NCI-H748 (cell line): ENCODE measurements at regions not wholly inside any gene's neighbourhood (a gene's known extent, or its start where the extent isn't known, plus 50 kb on each side); places are given as distances from the start of the nearest gene placed in this dataset.

Source experiments
- DNase-seq: peaks from one replicate; lab custom pipeline; 2025; ENCODE audit not compliant: unreplicated experiment; lab: John Stamatoyannopoulos, UW

DNA sequence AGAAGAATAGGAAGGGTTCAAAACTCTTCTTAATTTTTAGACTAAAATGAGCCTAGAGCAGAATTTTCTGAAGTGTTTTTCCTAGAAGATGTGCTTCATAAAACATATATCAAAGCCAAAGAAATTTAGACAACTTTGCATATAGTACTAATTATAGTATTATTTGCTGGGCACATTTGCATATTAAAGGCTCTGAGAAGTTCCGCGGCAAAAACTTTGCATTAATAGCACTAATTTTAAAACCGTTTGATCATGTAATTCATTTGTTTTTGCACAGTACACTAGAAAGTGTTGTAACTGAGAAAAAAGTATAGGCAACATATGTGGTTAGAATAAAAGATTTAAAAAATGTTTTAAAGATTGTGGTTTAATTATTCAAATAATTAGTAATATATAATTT is 412.0 kb upstream of the NR2F2 start:
- no peak for DNase-seq

DNA sequence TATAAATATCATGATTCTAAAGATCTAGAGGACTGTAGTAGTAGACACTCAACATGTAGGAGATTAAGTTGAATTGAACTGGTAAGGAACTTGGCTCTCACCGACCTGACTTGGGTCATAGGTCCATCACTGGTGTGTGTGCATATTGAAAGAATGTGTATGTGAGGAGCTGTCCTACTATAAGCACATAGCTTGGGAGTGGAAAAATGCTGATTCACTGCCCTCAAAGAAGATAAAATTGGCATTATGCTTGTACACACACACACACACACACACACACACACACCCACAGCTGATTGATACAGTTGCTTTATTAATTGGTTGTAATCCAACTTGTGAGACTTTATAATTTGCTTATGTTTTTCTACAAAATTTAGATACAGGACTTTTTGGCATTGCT is 411.0 kb upstream of the NR2F2 start:
- no peak for DNase-seq

DNA sequence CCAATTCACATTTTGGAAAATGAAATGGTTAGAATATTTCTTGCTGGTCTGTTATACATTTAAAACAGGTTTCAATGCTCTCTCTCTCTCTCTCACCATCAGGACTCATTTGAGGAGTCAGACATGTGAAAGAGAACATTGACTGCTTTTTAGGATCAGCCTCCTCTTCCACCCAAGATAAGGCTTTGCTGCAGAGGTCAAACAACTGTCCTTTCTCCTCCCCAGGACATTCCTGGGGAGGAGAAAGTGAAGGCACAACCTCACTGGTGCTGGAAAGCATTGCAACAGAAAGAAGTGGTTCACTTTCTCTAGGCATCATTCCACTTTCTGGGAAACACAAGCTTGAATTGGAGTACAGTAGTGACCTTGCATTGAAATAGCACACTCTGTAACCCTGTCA is 409.1 kb upstream of the NR2F2 start:
- DNase-seq = no peak

DNA sequence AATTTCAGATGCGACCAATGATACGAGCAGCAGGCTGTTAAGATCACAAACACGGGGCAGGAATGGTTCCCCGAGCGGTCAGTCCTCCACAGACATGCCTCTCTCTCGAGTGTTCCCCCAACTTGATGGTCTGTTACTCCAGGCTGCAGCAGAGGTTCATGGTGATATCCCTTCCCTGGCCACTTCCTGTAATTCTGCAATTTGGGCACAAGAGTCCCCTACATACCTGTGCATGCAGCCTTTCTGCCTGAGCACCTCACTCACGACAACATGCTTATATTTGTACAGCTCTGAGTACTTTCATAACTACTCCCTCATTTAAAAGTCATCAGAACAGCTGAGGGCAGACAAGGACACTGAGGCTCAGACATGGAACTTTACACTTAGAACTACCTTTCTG is 408.1 kb upstream of the NR2F2 start:
- no peak for DNase-seq

DNA sequence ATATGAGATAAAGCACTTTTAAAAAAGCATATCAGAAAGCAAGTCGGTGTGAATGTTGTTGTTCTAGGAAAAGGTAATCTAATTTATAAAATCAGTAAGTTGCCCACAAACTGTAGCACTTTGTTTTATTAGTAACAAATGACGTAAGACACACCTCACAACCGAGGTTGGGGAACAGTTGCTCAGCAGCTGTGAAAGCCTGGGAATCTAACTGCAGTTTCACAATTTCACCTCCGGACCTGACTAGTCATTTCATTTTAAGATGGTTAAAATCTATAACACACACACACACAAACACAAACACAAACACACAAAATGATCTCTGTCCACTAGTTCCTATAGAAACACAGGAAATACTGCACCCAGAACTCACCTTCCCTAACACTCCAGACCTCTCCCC is 406.7 kb upstream of the NR2F2 start:
- DNase-seq = no peak

DNA sequence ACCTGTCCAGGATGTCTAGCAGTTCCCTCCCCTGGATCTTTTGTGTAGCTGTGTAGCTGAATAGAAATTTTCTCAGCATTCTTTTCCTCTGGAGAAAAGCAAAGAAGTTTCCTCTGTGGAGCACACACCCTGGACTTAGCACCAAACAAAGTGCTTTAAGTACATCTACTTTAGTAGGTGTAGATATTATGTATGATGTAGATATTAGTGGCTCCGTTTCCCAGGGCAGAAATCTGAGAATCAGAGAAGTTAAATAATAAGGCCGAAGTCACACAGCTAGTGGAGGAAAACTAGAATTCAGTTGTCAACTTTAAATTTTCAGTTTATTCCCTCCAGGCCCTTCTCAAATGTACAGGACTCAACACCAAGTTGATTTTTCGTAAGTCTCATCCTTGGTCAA is 401.7 kb upstream of the NR2F2 start:
- DNase-seq = no peak

DNA sequence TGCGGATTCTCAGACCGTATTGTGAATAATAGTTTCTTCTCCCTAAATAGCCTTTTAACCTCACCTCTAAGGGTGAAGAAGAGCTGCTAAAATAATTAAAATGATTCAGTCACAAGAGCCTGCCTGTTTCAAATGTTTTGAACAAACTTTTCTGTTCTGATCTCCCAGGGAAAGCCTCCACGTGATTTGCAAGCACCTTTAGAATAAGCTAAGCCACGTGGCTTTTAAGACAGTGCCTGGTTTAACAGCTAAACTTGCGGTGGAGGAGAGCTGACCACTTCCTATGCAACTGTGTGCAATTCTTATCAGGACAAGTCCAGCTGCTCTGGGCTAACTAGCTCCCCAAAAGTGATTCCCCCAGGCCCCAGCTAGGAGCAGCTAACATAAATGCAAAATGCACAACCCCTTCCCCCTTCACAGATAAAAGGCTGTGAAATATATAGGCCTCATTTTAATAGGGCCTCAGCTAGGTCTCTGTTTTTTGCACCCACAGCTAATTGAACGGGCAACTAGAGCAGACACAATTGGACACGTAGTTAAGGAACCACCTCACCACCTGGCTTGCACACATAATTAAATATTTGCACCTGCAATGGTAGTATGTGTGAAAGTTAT is 401.2 kb upstream of the NR2F2 start:
- no peak for DNase-seq

DNA sequence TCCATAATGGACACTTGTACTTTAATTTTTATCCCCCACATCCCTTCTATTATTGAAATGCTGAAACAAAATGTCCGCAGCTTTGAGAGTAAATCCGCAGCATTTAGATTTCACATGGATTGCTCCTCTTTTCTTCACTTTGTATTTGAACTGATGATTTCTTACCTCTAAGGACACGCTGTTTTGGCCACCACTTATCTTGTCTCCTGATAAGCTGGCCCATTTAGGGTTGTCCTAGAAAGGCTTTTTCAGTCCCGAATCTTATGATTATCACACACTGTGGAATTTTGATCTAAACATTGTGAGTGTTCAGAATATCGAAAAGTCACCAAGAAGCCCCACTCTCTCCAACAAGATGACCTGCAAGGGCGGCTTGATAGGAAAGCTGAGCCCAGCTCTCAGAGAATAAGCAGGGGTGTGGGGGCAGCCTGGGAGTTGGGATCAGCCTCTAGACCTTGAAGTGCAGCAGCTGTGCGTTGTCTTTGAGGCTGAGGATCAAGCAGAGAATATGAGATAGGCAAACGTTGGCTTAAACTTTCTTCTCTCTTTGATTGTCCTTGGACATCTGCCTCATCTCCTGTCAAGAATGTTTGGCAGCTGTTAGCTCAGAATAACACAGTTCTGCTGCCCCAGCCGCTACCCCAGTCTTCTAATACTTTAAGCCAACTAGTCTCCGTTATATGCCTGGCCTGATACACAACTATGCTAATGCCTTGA is 399.7 kb upstream of the NR2F2 start:
- DNase-seq = no peak

DNA sequence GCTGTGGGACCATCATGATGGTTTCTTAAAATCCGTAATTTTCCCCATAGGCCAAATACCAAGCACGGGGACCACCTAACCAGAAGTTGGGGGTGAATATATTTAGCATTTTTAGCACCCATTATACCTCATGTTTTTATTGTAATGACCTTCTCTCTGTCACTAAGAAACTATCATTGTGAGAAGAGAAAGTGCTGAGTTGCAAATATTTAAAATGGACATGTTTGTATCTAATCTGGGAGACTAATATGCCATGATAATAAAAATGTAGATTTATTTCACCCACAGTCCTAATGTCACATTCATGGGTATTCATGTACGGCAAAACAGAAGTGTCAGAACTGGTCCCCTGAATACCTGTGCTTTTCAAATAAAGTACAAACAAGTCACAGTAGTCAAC is 398.9 kb upstream of the NR2F2 start:
- DNase-seq = no peak

DNA sequence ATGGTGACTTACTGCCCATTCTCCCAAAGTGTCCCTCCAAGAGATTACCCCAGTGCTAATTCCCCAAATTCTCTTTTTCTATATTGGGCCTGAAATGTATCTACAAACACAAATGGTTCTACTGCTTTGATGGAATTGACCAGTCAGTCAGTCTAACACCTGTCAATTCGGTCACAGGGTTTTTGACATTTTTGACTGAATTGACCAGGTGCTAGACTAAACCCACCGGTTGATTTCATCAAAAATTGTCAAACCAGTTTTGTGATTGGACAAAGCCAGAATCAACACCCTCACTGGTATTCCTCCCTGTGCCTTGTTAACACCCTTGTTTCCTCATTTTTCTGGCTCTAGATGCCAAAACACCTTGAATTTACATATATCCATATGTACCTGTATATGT is 398.4 kb upstream of the NR2F2 start:
- no peak for DNase-seq

DNA sequence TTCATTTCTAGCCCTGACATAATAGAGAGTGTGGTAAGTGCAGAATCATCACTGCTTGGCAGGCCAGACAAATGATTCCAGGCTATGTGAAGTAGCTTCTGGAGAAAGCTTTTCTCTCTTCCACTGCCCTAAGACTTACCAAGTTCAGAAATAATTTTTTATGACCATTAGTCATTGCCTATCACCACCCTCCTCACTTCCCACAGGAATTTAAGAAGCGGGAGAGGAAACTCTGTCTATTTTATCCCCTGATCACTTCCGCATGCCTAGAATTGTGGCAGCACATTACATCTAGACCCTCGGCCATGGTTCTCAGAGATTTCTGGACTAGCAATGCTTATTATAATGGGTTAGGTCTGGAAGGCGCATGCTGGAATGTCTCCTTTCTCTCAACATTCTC is 397.8 kb upstream of the NR2F2 start:
- no peak for DNase-seq

DNA sequence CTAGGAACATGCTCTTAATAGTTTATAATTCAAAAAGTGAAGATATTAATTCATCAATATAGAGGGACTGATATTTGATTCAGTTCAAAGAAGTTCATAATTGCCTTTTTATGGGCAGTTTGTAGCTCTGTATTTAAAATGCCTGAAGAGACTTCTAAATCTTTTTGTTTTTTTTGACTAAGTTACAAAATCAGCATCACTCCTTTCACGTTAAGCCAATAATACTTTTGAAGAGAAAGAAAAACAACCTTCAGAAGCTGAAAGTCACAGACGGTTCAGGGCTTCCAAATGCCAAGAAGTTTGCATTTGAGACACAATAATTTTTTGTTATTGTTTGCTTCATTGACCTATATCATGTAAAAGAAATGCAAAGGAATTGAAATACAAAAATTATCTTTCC is 394.6 kb upstream of the NR2F2 start:
- DNase-seq = no peak

DNA sequence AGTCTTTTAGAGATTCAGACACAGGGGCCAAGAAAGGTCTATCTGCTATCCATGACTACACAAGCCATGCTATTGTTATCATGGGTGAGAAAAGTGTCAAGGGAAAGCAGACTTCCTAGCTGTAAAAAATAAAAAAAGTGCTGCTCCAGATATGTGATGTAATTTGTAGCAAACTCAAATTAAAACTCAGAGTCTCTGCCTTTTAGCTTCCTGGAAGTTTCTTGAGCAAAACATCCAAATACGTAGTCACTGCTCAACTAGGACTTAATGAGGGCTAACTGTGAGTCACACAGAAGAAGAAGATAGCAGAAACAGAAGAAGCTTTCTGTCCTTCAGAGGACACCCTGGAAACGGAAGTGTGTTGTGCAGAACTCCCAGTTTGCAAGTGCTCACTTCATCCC is 393.4 kb upstream of the NR2F2 start:
- no peak for DNase-seq

DNA sequence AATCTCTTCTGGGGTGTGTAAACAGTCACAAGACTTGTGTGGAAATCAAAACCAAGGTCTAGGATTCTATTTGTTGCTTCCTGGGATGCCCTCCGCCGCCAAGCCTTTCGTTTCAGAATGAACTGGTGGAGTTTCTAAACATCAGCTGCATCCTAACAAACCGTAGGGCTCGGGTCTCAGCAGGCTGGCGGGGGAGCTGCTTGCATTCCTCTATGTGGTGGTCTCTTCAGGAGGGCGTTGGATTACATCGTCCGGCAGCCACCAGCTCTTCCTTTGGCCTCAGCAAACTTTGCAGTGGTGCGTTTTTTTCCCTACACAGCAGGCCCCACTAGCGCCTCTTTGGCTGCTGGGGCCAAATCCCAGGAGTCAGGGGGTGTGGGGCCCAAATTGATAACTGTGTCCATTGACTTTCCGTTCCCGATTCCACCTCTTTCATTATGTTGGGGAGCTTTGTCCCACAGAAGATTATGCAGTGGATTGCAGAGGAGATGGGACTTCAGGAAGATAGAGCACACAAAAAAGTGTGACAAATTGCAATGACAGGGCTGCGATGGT is 390.0 kb upstream of the NR2F2 start:
- no peak for DNase-seq

DNA sequence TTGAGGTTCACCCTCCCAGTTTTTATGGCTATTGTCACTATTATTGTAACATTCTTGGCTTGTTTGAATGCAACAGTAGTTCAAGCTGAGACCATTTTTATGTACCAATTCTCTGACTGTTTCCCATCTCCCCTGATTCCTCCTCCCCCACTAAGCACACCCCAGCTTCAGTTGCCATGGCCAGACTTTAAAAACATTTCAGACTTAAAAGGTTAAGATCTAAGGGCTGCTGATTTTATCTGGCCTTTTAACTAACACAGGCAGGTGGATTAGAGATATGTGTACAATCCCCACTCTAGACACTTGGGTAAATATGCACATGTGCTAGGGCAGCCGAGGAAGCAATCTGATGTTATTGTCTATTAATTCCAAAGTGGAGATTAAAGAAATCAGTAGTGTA is 386.3 kb upstream of the NR2F2 start:
- DNase-seq = no peak

DNA sequence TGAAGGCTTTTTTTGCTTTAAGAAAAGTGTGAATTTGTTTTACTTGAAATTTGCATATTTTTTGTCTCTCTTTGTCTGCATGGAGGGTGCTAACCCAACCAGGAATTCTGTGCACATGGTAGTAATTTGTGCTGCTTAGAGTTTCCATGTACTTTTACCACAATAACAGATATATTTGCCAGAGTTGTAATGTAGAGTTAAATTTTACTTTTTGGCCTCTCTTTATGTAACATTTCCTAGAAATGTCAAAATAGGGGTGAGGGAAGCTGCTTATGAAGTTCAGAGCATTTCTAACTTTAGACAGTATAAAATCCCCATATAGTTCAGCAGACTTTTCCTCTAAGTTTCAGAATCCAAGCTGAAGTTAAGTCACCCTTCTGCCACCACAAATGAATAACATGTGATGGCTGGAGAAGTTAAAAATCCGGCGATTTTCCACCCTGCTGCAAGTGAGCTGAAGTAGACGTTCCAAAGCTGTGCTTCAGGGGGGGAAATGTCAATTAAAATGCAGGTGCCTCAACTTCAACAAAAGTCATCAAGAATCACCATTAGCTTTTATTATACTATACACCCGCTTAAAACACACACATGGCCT is 385.7 kb upstream of the NR2F2 start:
- DNase-seq = no peak

DNA sequence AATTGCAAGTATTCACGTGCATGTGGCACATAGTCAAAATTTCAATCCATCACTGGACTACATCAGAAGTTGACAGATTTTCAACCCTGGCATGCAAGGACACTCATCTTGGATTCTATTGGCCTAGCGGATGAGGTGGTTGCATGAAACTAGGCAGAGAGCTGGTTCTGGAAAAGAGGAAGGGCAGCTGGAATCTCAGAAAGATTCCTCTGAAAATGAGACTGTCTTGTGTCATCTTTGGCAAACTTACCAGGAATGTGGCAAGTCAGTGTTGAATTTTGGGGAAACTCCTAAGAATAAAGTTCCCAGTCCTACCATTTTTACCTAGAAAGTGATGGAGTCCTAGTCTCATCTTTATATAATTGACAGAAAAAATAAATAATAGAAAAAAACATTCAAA is 384.3 kb upstream of the NR2F2 start:
- no peak for DNase-seq

DNA sequence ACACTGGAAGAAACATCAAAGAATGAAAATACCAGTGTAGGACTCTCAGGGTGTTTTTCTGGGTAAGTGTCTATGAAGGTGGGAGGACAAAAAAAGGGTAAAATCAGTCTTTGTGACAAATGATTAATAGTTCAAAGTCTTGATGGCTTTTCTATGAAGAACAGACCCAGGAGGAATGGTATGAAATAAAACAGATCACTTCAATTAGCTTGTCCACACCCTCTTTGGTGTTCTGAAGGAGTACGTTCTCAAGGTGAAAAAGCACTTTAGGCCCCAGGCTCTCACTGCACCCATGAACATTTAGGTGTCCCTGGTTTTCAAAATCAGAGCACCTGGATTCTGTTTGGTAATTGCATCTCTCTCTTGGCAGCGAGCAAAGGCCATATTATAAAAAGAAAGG is 383.6 kb upstream of the NR2F2 start:
- no peak for DNase-seq

DNA sequence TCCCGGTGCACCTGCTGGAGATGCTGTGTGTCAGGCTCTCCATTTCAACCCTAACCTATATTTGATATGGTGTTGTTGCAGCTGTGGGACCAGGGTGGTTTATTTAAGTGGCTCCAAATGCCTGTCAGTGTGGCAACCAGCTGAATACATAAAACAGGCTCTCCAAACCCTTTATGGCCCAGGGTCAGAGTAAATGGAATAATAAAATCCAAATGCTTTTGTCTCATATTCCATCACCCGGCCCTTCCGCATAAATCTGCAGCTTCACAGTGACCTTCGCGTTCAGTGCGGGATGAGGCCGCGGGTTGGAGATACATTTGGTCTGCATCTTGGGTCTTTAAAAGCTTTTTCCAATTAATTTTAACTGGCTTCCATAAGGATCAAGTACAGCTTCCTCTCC is 382.1 kb upstream of the NR2F2 start:
- DNase-seq = no peak

DNA sequence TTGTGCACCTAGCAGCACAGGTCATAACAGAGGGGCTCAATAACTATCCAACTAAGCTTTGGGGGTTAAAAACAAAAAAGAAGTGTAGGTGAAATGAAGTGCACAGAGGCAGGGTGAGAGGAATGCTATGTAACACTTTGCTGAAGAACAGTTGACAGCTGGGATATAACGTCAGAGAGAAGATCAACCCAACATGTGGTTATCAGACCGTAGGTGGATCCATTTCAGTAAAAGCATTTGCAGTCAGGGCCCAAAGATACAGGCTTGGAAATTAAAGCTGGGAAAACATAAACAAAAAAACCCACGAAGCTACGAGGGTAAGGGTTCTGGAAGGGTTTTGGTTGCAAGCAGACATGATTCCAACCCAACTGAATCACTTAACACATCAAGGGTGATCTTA is 377.5 kb upstream of the NR2F2 start:
- DNase-seq = no peak

DNA sequence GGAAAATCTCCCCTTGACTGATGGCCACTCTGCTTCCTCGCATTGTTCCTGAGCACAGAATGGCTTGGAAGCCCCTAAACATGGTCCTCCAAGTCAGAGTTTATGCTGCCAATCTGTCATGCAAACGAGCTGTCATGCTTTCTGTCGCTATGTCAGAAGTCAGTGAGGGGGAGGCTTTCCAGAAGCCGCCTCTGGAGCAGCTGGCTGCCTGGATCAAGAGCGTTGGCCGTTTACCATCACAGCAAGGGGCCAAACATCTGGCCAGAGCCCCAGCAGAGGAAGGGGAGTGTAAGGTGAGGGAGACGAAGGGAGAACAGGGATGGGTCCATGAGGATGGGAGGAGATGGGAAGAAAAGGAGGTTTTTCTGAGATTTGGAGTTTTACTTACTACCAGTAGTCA is 372.6 kb upstream of the NR2F2 start:
- DNase-seq = no peak

DNA sequence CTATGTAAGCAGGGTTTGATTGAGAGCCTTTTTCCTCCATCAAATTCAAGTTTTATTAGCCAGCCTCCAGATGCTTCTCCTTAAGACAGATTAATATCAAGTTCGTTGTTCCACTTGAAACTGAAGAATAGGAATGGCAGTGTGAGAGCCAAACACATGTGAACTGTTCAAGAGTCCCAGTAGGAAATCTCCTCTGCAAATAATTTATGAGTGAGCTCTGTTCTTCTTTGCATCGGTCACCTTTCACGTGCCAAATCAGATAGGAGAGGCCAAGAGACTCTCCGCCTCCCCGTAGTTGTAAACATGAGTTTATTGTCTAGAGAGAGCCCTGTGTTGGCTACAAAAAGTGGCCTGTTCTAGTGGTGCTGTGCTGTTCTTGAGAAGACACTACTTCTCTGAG is 372.1 kb upstream of the NR2F2 start:
- DNase-seq = no peak

DNA sequence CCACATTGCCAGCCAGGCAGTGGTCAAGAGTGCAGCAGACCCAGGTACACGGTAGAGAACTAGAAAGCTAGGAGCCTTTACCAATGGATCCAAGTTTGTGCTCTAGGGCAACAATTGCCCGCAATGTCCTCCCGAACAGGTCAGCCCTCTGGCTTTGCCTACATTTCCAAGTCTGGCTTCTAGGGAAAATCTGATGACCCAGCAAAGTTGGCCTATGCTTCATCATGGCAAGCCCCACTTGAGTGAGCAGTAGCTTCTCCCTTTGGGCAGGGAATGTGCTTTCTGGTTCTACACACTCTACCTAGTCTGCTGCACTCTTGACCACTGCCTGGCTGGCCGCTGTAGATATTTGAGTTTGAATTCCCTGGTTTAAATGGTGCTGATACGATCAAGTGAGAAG is 361.6 kb upstream of the NR2F2 start:
- DNase-seq = no peak
